GM18870 (cell line): ENCODE measurements at regions not wholly inside any gene's neighbourhood (a gene's known extent, or its start where the extent isn't known, plus 50 kb on each side); places are given as distances from the start of the nearest gene placed in this dataset.

Experiments used
- ATAC-seq: cut with Tn5 transposase; IDR thresholded peaks from one replicate; pipeline ENCODE4 v1.9.1; 2021; ENCODE audit warnings: moderate library complexity; ENCODE audit not compliant: unreplicated experiment

DNA sequence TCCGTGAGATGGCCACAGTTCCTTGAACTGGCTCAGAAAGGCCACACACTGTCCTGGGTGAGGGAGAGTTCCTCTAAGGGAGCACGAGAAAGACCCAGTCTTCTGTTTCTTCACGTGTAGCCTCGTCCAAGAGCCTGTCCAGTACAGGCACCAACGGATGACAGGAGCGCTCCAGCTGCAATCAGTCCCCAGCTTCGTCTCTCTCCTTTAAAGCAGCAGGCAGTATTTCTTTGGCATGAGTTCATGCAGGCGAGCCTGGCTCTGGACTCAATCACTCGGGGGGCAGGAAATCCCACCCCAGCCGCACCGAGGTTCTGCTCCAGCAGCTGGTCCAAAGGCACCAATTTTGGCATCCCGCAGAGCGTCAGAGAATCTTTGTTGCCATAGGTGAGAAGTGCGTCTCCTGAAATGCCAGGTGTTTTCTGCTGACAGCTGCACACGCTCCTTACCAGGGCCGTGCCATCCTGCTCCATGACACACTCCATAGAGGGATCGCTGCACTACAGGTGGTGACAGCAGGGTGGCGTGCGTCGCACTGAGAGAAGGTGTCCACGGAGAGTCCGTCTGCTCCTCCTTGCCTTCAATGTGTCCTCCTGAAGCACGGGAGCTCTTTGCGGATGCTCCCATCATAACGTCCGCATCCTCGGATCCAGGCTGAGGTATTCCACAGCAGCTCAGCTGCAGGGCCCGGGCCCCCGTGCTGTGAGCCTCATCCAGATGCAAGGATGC lies 59.6 kb upstream of the AFDN start:
- no peak for ATAC-seq

DNA sequence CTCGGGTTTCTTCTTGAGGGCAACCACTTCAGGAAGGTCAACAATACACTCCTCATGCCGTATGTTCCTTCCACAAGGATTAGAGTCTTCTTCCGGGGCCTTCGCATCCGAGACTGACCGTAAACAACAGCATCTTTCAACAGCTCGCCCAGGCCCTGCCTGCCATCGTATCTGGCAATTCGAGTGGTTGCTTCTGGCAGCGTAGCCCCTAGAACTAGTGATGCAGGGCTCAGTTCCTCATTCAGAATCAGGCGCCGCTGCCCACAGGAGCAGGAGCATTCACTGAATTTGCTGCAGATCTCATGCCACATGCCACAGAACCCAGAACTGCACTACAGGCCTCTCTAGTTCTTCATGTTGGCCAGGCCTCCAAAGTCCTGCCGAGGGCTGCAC lies 59.0 kb upstream of the AFDN start:
- no peak for ATAC-seq

DNA sequence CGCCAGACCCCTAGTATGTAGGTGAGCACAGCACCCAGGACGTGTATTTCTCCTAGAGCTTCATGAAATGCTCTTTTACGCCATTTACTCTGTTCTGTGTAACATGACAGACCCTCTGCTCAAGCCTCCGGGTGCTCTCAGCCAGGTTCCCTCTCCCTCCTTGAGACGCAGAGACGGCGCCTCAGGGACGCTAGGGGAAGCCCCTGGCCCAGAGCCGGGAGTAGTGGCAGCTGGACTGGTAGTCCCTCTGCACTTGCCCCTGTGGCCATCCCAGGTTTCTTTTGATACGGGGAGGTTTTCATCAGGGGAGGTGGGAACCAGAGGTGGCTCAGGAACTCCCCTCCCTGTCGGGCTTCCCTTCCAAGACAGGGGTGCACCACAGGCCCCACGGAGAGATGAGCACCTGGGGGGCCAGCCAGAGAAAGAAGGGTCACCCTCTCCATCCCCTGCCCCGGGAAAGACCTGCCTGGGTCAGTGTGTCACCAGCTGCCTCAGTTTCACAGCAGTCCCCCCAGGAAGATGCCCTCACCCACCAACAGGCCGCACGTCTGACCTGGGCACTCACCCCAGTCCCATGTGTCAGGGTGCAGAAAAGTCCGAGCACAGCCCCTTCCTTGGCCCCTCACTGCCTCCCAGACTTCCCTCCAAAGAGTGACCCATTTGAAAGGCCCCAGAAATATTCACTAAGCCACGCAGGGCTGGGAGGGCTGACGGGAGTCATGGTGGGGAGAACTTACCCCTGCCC lies 58.1 kb upstream of the AFDN start:
- ATAC-seq = no peak

DNA sequence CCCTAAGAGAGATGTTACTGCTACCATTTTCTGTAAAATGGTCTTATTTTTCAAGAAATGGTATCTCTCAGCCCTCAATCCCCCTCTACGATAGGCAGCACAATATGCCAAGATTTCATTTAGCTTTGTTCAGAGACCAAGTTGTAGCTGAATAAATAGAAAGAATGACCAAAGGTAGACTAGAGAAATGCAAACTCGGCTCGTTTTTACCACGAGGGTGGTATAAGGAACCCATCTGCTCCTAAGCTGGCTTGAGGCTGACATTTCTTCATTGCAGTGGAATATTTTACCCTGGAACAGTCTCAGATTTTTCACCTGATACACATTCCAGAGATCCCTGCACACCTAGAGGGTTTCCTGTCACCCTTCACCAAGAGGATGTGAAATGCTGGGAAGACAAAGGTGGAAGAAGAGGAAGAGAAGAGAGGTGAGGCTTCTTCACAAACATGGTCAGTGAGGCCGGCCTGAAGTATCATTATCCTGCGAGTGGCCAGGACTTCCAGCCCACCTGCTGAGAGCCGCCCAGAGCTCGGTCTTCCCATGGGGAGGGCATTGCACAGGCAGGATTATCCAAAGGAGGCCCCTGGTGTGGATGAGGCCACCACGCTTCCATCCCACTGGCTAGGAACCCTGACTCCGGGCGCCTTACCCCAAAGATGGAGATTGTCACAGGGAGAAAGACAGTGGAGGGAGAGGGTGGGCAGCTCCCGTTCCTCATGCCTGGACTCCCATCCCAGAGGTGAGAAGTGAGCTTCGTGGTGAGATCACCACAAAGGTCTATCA lies 57.1 kb upstream of the AFDN start:
- no peak for ATAC-seq

DNA sequence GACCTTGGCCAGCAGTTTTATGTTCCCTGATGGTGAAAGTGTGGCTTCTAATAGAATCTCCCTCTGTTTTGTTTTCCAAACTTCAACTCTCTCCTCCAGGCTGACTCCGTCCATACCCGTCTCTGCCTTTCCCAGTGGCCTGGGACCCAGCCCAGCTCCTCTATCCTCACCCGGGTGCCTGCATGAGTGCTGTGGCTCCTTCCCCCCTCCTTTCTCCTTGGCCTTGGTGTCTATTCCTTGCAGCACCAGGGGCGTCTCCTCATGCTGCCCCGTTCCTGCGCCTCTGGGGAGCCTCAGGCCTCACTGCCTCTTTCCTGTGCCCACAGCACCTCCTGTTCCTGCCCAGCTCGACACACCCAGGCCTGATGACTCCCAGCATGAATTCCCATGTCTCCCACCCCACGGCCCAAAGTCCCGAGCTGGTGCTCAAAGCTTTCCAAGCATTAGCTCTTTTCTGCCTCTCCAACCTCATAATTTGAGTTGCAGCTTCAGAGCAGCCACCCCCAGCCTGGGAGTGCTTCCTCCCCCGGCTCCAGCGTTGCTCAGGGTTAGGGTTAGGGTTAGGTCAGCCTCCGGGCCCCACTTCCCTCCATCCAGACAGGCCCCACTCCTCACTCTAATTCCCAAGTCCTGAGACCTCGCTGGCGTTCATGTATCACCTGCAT lies 56.3 kb upstream of the AFDN start:
- no peak for ATAC-seq

DNA sequence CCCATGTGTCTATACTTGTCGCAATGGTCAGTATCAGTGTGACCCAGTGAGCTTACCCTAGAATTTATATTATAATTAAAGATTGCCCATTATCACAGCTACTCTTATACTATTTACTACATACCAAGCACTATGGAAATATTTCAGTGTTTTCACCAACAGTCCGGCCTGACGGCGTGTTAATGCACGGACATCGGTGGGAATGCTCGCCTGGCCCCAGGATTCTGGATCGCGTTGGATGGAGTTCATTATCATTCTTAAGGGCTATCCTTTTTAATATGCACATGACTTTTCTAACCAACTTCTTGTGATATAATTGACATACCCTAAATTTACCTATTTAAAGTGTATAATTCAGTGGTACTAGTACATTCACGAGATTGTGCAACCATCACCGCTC lies 51.8 kb upstream of the AFDN start:
- no peak for ATAC-seq

DNA sequence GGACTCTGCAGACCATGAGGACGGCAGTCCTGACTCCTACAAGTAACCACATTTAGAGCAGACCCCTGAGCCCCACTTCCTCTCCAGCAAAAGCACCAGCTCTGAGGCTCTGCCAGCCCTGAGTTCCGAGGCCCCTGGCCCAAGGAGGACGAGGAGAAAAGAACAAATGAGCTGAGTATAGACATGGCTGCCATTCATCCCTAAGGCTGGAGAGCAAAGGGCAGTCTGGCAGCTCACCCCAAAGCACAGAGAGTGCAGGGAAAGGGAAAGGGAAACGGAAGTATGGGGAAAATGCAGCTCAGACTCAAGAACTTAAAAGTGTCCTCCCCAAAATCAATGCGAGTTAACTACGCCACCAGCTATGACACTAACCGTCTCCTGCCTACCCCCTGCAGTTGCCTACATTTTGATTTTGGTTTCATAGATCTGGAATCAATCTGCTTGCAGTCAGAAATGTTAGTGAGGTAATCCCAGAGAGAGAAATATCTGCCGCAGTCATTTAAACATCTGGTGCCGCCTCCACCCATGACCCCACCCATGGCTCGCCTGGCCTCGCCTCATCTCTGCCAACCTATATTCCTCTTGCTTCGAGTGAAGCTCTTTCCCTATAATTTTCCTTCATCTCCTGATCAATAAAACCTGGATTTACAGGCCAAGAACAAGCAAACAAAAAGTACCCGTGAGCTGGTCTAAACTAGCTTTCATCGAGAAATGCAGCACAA lies 49.6 kb upstream of the AFDN start:
- ATAC-seq = no peak
